HepG2 (cell line): ENCODE measurements at regions not wholly inside any gene's neighbourhood (a gene's known extent, or its start where the extent isn't known, plus 50 kb on each side); places are given as distances from the start of the nearest gene placed in this dataset.

ENCODE experiments used
- ATAC-seq: fragments of 200-7000 bp; cut with Tn5 transposase; 3 replicates; pipeline ENCODE4 v1.9.1; 2020; ENCODE audit warnings: mild to moderate bottlenecking, moderate library complexity
- BruUV-seq: library from RNA; stranded (reverse); fragments of 400-500 nt; replicated peaks from 2 replicates; lab custom pipeline; 2021; lab: Mats Ljungman, UMichigan
- CTCF ChIA-PET: fragments of 300-600 bp; formaldehyde crosslinking; extraction: SDS; loops from one replicate; lab custom pipeline; 2021; ENCODE audit warnings: low total read pairs, inconsistent platforms, low intra/inter-chr PET ratio; lab: Yijun Ruan, JAX
- POLR2A ChIA-PET: fragments of 350-600 bp; sonication (Branson Sonifier 250); formaldehyde crosslinking; loops from one replicate; lab custom pipeline; 2020; ENCODE audit warnings: antibody characterized with exemption, inconsistent platforms; lab: Yijun Ruan, JAX
- DNase-seq: peaks from one replicate; pipeline ENCODE4 v3.0.0-alpha.2; 2015; ENCODE audit warnings: low spot score
- FAIRE-seq: peaks from 3 replicates; lab custom pipeline; 2011; peaks lifted over from hg19 to GRCh38; lab: Jason Lieb, UNC
- H2AFZ ChIP-seq: one replicate; pipeline ENCODE4 v1.6.1; 2011; ENCODE audit warnings: low read length, inconsistent platforms
- H3K27ac ChIP-seq: fragments of 300-600 bp; 3 replicates; pipeline ENCODE4 v1.8.0; 2011; ENCODE audit warnings: mixed run types, mild to moderate bottlenecking, mixed read lengths, low read length, inconsistent platforms; ENCODE audit not compliant: insufficient read depth; ENCODE audit errors: extremely low read length
- H3K27me3 ChIP-seq, 2 experiments: fragments of 200-600 bp in 1 of 2; 2 replicates in 1 of 2; 3 replicates in 1 of 2; pipeline versions ENCODE4 v1.6.0 to v1.8.0; 2011; ENCODE audit warnings: low read length in 2 of 2, mild to moderate bottlenecking in 2 of 2, moderate library complexity in 2 of 2, inconsistent platforms in 1 of 2; ENCODE audit not compliant: insufficient read depth in 2 of 2, control insufficient read depth in 1 of 2
- H3K36me3 ChIP-seq, 2 experiments: fragments of 200-600 bp in 1 of 2; replicated peaks in 1 of 2; 2 replicates in 1 of 2; 3 replicates in 1 of 2; pipeline versions ENCODE4 v1.5.1 to v1.8.0; 2011; ENCODE audit warnings: low read length in 2 of 2, inconsistent platforms in 1 of 2; ENCODE audit not compliant: insufficient read depth in 2 of 2, control insufficient read depth in 1 of 2
- H3K4me1 ChIP-seq: 2 replicates; pipeline ENCODE4 v1.5.1; 2012; ENCODE audit warnings: low read length, inconsistent platforms; ENCODE audit not compliant: insufficient read depth
- H3K4me2 ChIP-seq: 2 replicates; pipeline ENCODE4 v1.6.0; 2011; ENCODE audit warnings: low read depth, low read length, inconsistent platforms
- H3K4me3 ChIP-seq, 3 experiments: fragments of 200-600 bp in 1 of 3; sonication (generic), shearing (Covaris generic) in 1 of 3; replicated peaks in 1 of 3; 2 replicates each; pipeline ENCODE4 v1.5.1; 2011 to 2016; ENCODE audit warnings: low read length in 3 of 3, inconsistent platforms in 2 of 3, low read depth in 2 of 3, mild to moderate bottlenecking in 2 of 3, control low read depth in 1 of 3, mixed read lengths in 1 of 3; ENCODE audit not compliant: insufficient read depth in 1 of 3
- H3K79me2 ChIP-seq: one replicate; pipeline ENCODE4 v1.6.1; 2011; ENCODE audit warnings: low read length, inconsistent platforms; ENCODE audit not compliant: insufficient read depth
- H3K9ac ChIP-seq: 2 replicates; pipeline ENCODE4 v1.6.0; 2011; ENCODE audit warnings: mild to moderate bottlenecking, low read depth, low read length, inconsistent platforms; ENCODE audit not compliant: insufficient read depth
- H3K9me3 ChIP-seq: 2 replicates; pipeline ENCODE4 v1.5.1; 2012; ENCODE audit warnings: mild to moderate bottlenecking, low read length
- H4K20me1 ChIP-seq: 2 replicates; pipeline ENCODE4 v1.6.0; 2011; ENCODE audit warnings: inconsistent platforms, mild to moderate bottlenecking, low read length, moderate library complexity; ENCODE audit not compliant: insufficient read depth
- EEA1 ChIP-seq: sonication (generic); formaldehyde crosslinking; IDR thresholded peaks from 2 replicates; pipeline ENCODE4 v1.5.1; 2020; ENCODE audit warnings: mild to moderate bottlenecking, missing genetic modification reagents, borderline replicate concordance
- HNF4A ChIP-seq: sonication (generic); formaldehyde crosslinking; IDR thresholded peaks from 2 replicates; pipeline ENCODE4 v1.4.0; 2020; ENCODE audit warnings: missing genetic modification reagents
- NAIF1 ChIP-seq: sonication (generic); formaldehyde crosslinking; IDR thresholded peaks from 2 replicates; pipeline ENCODE4 v1.5.0; 2020; ENCODE audit warnings: mild to moderate bottlenecking, missing genetic modification reagents, borderline replicate concordance
- NCOR1 ChIP-seq: fragments of 200-600 bp; sonication (generic); IDR thresholded peaks from 2 replicates; pipeline ENCODE4 v1.7.0; 2017; ENCODE audit warnings: antibody characterized with exemption, low read length, borderline replicate concordance
- POLR2AphosphoS2 ChIP-seq: IDR thresholded peaks from 2 replicates; pipeline ENCODE4 v1.6.1; 2011; ENCODE audit warnings: low read depth, low read length, improper control_type of control experiment
- SALL1 ChIP-seq: sonication (generic); formaldehyde crosslinking; IDR thresholded peaks from 2 replicates; pipeline ENCODE4 v1.8.0; 2022; ENCODE audit warnings: mild to moderate bottlenecking, missing genetic modification reagents
- YEATS2 ChIP-seq: sonication (generic); formaldehyde crosslinking; IDR thresholded peaks from 2 replicates; pipeline ENCODE4 v1.4.0; 2020; ENCODE audit warnings: missing genetic modification reagents, borderline replicate concordance
- ZHX2 ChIP-seq, 2 experiments: sonication (generic) in 1 of 2; formaldehyde crosslinking in 1 of 2; IDR thresholded peaks; 2 replicates each; pipeline versions ENCODE4 v1.6.1 to v1.9.0; 2014 to 2022; ENCODE audit warnings: antibody characterized with exemption in 1 of 2, borderline replicate concordance in 1 of 2, inconsistent platforms in 1 of 2, low read depth in 1 of 2, missing genetic modification reagents in 1 of 2
- ZMYM2 ChIP-seq: sonication (generic); formaldehyde crosslinking; IDR thresholded peaks from 2 replicates; pipeline ENCODE4 v1.8.0; 2022; ENCODE audit warnings: mild to moderate bottlenecking, missing genetic modification reagents
- ZNF556 ChIP-seq: sonication (generic); formaldehyde crosslinking; IDR thresholded peaks from 2 replicates; pipeline ENCODE4 v1.4.0; 2020; ENCODE audit warnings: mild to moderate bottlenecking, missing genetic modification reagents, borderline replicate concordance
- ZNF614 ChIP-seq: IDR thresholded peaks from 2 replicates; pipeline ENCODE4 v1.6.1; 2018; ENCODE audit warnings: missing biosample characterization, missing genetic modification reagents, inconsistent platforms, borderline replicate concordance
- WGBS: methylation state at CpG from one replicate; pipeline ENCODE4 v1.1.6; 2017; ENCODE audit warnings: low lambda C conversion rate; 5-methylcytosine and 5-hydroxymethylcytosine counted together
- in situ Hi-C: cut with HindIII; loops from 2 replicates; pipeline ENCODE4 v1.10.0; 2017; ENCODE audit warnings: low pct_unique_long_range_greater_than_20kb; ENCODE audit not compliant: extremely low pct_ligation_motif_present
- intact Hi-C: fragments of 100-400 bp; cut with micrococcal nuclease; formaldehyde crosslinking; loops from one replicate; pipeline ENCODE4 v1.10.0; 2022; ENCODE audit not compliant: unreplicated experiment

GRCh38 chr13:90641884-90642283 is 705.6 kb upstream of the MIR17HG start:
- ATAC-seq = no peak
- Histone ChIP-seq H3K4me3 (no peak overlapping the region), H3K9me3 (peaks cover 67% of the 10 kb centered on the region), H3K36me3 (no peaks in the 10 kb centered on the region), H2AFZ (no peak overlapping the region), H3K27me3 (no peaks in the 10 kb centered on the region), H3K4me2 (no peak overlapping the region), H3K79me2 (no peaks in the 10 kb centered on the region), H4K20me1 (no peaks in the 10 kb centered on the region), H3K4me1 (no peaks in the 10 kb centered on the region), H3K9ac (no peak overlapping the region), H3K27ac (no peak overlapping the region)
- TF ChIP-seq ZMYM2 (CRISPR knock-in tag) = no peak
- no peak for TF ChIP-seq NCOR1
- TF ChIP-seq HNF4A (CRISPR knock-in tag) = no peak
- no peak for TF ChIP-seq ZNF614
- TF ChIP-seq SALL1 (CRISPR knock-in tag) = no peak
- no peak for TF ChIP-seq POLR2AphosphoS2
- TF ChIP-seq NAIF1 (CRISPR knock-in tag) = no peak
- POLR2A ChIA-PET = no interaction called here
- no peak for DNase-seq
- FAIRE-seq = no peak
- in situ Hi-C loops (no loop called here), intact Hi-C loops (no loop called here)
- no TSS peak for BruUV-seq
- 18% methylated on average over 2 of the region's 2 CpGs for WGBS
- CTCF ChIA-PET = no interaction called here

GRCh38 chr13:90645582-90645981 is 701.9 kb upstream of the MIR17HG start:
- ATAC-seq (no peak), FAIRE-seq (no peak), DNase-seq (no peak)
- Histone ChIP-seq H3K4me1 (no peaks in the 10 kb centered on the region), H3K36me3 (no peaks in the 10 kb centered on the region), H4K20me1 (no peaks in the 10 kb centered on the region), H3K4me2 (no peak overlapping the region), H3K9me3 (peaks cover 58% of the 10 kb centered on the region), H3K27ac (no peak overlapping the region), H3K9ac (no peak overlapping the region), H3K27me3 (no peaks in the 10 kb centered on the region), H3K79me2 (no peaks in the 10 kb centered on the region), H2AFZ (no peak overlapping the region), H3K4me3 (no peak overlapping the region)
- in situ Hi-C loops (no loop called here), intact Hi-C loops (no loop called here)
- 57% methylated on average over 1 of the region's 1 CpG for WGBS
- ChIA-PET CTCF (no interaction called here), POLR2A (no interaction called here)
- BruUV-seq = no TSS peak
- TF ChIP-seq EEA1 (CRISPR knock-in tag) = no peak
- TF ChIP-seq ZHX2 (IDR thresholded peaks at IDR 0.05; ENCODE audit: low read depth) = no peak
- TF ChIP-seq ZHX2 (CRISPR knock-in tag; IDR thresholded peaks at IDR 0.05; ENCODE audit: borderline replicate concordance) = no peak
- TF ChIP-seq ZNF556 (CRISPR knock-in tag) = no peak
- TF ChIP-seq YEATS2 (CRISPR knock-in tag) = no peak
